ENCODE measurements at regions not wholly inside any gene's neighbourhood (a gene's known extent, or its start where the extent isn't known, plus 50 kb on each side); places are given as distances from the start of the nearest gene placed in this dataset.

GRCh38 chr9:16092142-16093091, 539.6 kb downstream of the CCDC171 start (continued):
- TF ChIP-seq CBX5 (IDR thresholded peaks at IDR 0.05; ENCODE audit: borderline replicate concordance, low read depth), result no peak
- no peak for TF ChIP-seq ZNF212 (CRISPR knock-in tag; IDR thresholded peaks at IDR 0.05)

DNA sequence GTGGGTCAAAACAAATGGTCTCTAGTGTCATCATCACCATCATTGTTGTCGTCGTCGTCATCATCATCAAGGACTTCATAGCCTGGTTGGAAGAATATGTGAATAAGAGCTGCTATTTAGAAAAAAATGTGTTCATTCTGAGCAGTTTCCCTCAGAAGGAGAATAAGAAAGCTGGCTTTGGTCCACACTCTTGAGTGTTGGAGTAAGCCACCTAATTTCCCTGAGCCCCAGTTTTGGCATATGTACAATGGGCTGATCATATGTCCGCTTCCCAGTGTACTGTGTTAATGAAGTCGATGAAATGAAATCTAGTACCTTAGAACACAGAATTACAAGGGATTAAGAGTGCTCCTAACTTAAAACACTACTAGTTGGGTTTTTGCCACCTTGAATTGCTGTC, 545.5 kb downstream of the CCDC171 start:
- Histone ChIP-seq H3K4me2 (ENCODE audit: insufficient read depth, low read length) (no peak overlapping the region), H4K20me1 (replicated peaks; ENCODE audit: control insufficient read depth, insufficient read depth, low read length) (no peaks in the 10 kb centered on the region), H3K79me2 (ENCODE audit: control insufficient read depth, insufficient read depth, low read length) (no peaks in the 10 kb centered on the region), H3K27ac (ENCODE audit: extremely low read depth, low read depth, low read length) (no peak overlapping the region), H3K9ac (ENCODE audit: insufficient read depth in 1 of 2, low read depth in 2 of 2, low read length in 2 of 2) (no peak overlapping the region), H3K4me1 (replicated peaks in 1 of 2; ENCODE audit: control insufficient read depth in 2 of 2, insufficient read depth in 2 of 2, low read length in 2 of 2) (no peaks in the 10 kb centered on the region), H3K9me3 (replicated peaks; ENCODE audit: control insufficient read depth, insufficient read depth, low read depth, low read length) (no peaks in the 10 kb centered on the region), H3K36me3 (ENCODE audit: control insufficient read depth, insufficient read depth, low read length) (no peaks in the 10 kb centered on the region), H2AFZ (ENCODE audit: low read depth, low read length) (no peak overlapping the region), H3K27me3 (ENCODE audit: control insufficient read depth in 2 of 2, insufficient read depth in 2 of 2, low read length in 2 of 2) (no peaks in the 10 kb centered on the region), H3K9me1 (ENCODE audit: control insufficient read depth, insufficient read depth, low read length) (no peaks in the 10 kb centered on the region), H3K4me3 (no peak overlapping the region)
- CTCF ChIA-PET (ENCODE audit: low intra/inter-chr PET ratio), result no interaction called here
- in situ Hi-C loops (cut with MboI), result no loop called here
- POLR2A ChIA-PET, result no interaction called here
- intact Hi-C loops (cut with micrococcal nuclease), result no loop called here
- WGBS (ENCODE audit: insufficient coverage, low coverage, missing lambda C conversion rate), result 4% methylated on average over 5 of the region's 5 CpGs
- BruUV-seq (replicated peaks), result no TSS peak
- ATAC-seq (no peak), DNase-seq (ENCODE audit: extremely low read depth in 1 of 4, low spot score in 3 of 4) (no peak), FAIRE-seq (no peak)
- TF ChIP-seq NFYB (IDR thresholded peaks at IDR 0.05; ENCODE audit: extremely low read depth, insufficient read length) (no peak), ZNF197 (CRISPR knock-in tag; IDR thresholded peaks at IDR 0.05; ENCODE audit: low read depth) (no peak), TARDBP (IDR thresholded peaks at IDR 0.05) (no peak), MED1 (CRISPR knock-in tag; IDR thresholded peaks at IDR 0.05; ENCODE audit: borderline replicate concordance) (no peak), RBBP5 (IDR thresholded peaks at IDR 0.05; ENCODE audit: borderline replicate concordance, insufficient read depth, low read length, poor library complexity, severe bottlenecking) (no peak), MAX (CRISPR knock-in tag; IDR thresholded peaks at IDR 0.05) (no peak), ZNF324 (CRISPR knock-in tag; IDR thresholded peaks at IDR 0.05) (no peak), ZNF347 (CRISPR knock-in tag; IDR thresholded peaks at IDR 0.05; ENCODE audit: low read depth) (no peak), ZNF668 (CRISPR knock-in tag; IDR thresholded peaks at IDR 0.05) (no peak)
- TF ChIP-seq, protein P1, sequence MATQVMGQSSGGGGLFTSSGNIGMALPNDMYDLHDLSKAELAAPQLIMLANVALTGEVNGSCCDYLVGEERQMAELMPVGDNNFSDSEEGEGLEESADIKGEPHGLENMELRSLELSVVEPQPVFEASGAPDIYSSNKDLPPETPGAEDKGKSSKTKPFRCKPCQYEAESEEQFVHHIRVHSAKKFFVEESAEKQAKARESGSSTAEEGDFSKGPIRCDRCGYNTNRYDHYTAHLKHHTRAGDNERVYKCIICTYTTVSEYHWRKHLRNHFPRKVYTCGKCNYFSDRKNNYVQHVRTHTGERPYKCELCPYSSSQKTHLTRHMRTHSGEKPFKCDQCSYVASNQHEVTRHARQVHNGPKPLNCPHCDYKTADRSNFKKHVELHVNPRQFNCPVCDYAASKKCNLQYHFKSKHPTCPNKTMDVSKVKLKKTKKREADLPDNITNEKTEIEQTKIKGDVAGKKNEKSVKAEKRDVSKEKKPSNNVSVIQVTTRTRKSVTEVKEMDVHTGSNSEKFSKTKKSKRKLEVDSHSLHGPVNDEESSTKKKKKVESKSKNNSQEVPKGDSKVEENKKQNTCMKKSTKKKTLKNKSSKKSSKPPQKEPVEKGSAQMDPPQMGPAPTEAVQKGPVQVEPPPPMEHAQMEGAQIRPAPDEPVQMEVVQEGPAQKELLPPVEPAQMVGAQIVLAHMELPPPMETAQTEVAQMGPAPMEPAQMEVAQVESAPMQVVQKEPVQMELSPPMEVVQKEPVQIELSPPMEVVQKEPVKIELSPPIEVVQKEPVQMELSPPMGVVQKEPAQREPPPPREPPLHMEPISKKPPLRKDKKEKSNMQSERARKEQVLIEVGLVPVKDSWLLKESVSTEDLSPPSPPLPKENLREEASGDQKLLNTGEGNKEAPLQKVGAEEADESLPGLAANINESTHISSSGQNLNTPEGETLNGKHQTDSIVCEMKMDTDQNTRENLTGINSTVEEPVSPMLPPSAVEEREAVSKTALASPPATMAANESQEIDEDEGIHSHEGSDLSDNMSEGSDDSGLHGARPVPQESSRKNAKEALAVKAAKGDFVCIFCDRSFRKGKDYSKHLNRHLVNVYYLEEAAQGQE (IDR thresholded peaks at IDR 0.05; ENCODE audit: borderline replicate concordance), result no peak
- TF ChIP-seq, protein P1 (CRISPR knock-in tag; IDR thresholded peaks at IDR 0.05; ENCODE audit: low read depth), result no peak

All from K562 (cell line).